Stimulated activated CD8-positive, alpha-beta memory T cell treated with anti-CD3 and anti-CD28 coated beads, Interleukin-7, amount 100 ng/mL, for 1 hour (primary cell): ENCODE measurements at regions not wholly inside any gene's neighbourhood (a gene's known extent, or its start where the extent isn't known, plus 50 kb on each side); places are given as distances from the start of the nearest gene placed in this dataset.

ENCODE experiments used
- DNase-seq, 2 donors: peaks; one replicate each; pipeline ENCODE4 v3.0.0-alpha.2; 2020; ENCODE audit warnings: low read depth in 2 of 2

DNA sequence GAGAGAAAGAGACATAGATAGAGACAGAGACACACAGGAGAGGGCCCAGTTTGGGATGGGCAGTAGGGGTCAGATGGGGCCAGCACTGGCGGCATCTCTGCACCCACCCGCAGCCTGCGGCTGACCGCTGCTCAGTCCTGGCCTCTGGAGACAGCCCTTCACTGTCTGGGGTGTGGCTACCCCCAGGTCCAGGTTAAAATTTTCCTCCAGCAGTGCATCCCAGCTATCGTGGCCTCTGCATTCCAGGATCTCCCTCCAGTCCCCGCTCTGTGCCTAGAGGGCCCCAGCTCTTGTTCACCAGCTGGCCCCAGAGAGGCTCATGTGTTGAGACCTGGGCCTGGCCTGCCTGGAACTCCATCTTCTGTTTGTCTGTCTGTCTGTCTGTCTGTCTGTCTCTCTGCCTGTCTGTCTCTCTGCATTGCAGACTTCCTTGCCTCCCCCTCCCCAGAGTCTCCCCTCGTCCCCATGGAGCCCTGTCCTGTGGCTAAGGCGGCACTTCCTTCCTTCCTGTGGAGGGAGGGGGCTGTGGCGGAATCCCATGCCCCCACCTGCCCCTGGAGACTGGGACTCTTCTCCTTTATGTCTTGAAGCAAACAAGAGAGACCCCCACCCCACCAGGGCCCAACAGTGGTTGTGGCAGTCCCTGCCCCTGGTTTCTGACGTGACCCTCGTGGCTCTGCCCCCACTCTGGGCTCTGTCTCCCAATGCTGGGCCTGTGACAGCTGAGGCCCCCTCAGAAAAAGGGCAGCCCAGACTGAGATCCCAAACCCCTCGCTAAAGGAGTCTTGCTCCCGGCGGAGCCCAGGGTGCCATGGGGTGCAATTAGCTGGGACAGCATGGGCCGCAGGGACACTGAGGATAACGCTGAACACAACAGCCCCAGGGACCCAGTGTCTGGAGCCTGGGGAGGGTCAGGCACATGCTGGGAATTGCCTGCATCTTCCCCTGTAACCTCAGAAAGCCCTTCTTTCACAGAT, 241.8 kb downstream of the NPHP4 start:
- DNase-seq = no peak

DNA sequence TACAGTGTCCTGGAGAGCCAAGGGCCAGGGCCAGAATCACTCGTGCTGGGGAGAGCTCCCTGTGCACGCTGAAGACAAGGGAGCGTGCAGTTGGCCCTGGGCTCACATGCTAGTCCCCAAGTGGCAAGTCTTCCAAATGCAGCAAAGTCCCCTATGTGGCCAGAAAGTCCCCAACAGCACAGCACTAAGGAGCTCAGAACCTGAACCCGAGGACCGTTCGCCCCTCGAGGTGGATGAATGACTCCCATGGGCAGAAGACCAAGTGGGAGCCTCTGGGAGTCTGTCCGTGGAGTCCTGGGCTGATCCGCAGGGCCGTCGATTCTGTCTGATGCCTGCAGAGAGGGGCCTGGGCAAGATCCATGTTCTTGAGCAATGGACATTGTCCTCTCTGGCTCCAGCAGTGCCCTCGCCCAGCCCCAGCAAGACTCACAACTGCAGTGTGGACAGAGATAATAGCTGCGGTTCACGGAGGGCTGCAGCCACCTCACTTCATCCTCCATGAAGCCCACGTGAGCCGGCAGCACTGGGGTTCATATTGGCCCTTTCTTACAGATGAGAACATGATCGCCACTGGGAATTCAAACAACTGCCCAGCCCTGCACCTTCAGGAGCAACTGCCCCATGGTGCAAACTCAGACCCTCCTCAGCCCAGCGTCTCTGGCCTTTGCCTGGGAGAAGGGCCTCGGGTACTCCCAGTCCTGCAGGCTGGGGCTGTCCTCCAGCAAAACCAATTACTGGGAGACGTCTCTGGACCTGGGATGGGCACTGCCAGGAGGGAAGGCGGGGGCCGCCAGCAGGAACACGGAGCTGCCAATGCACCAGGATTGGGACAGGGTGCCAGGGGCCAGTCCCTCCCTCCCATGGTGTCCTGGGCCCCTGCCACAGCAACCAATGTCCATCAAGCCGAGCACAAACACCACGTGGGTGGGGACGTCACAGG, 243.7 kb downstream of the NPHP4 start:
- DNase-seq = no peak

DNA sequence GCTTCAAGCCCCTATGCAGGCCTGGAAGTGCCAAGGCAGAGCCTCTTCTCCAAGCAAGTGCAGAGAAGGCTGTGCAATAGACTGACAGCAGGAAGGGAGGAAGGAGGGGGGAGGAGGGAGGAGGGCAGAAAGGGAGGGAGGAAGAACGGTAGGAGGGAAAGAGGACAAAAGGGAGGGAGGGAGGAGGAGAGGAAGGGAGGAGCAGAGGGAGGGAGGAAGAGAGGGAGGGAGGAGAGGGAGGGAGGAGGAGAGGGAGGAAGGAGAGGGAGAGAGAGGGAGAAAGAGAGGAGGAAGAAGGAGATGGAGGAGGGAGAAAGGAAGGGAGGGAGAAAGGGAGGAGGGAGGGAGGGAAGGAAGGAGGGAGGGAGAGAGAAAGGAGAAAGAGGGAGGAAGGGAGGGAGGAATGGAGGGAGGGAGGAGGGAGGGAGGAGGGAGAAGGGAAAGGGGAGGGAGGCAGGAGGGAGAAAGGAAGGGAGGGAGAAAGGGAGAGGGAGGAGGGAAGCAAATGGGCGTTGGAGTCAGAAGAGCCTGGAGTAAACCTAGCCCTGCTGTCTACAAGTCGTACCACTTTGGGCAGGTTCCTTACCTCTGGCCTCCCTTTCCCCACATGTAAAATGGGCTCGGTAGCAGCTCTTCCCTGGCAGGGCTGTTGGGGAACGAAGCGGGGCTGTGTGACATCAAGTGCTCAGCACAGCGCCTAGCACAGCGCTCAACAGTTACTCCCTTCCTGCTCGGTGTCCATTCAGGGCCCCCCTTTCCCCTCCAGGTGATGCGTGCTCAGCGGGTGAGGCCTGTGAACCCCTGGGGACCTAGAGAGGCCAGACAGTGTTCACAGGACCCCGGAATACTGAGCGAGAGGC, 244.6 kb downstream of the NPHP4 start:
- DNase-seq = no peak

DNA sequence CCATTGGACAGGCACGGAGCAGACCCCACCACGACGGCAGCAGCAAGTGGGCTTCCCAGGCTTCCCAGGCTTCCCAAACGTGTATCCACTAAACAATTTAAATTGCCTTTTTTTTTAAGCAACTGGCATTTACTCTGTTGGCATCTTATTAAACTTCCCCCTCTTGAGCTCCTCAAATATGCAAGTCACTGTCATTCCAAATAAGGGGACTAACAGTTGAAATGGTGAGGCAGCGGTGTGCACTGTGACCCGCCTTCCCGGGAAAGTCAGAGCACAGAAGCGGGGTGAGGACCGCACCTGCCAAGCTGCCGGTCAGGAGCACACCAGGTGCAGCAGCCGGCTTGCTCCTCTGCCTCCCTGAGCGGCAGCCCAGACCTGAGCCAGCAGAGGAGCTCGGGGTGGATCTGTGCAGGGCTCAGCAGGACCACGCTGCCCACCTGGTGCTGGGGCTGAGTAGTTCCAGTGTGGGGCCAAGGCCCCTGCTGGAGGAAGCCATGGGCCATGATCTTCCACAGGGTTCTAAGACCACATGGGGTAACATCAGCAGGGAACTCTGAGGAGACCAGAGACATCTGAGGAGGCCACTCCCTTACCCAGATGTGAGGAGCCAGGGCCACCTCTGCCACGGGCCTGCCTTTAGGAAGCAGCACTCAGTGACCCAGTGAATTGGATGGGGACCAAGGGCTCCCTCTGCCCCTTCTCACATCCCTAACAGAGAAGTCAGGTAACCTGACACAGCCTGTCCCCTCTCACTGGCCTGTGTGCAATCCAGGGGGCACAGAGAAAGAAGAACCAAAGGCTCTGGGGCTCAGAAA, 245.4 kb downstream of the NPHP4 start:
- no peak for DNase-seq

DNA sequence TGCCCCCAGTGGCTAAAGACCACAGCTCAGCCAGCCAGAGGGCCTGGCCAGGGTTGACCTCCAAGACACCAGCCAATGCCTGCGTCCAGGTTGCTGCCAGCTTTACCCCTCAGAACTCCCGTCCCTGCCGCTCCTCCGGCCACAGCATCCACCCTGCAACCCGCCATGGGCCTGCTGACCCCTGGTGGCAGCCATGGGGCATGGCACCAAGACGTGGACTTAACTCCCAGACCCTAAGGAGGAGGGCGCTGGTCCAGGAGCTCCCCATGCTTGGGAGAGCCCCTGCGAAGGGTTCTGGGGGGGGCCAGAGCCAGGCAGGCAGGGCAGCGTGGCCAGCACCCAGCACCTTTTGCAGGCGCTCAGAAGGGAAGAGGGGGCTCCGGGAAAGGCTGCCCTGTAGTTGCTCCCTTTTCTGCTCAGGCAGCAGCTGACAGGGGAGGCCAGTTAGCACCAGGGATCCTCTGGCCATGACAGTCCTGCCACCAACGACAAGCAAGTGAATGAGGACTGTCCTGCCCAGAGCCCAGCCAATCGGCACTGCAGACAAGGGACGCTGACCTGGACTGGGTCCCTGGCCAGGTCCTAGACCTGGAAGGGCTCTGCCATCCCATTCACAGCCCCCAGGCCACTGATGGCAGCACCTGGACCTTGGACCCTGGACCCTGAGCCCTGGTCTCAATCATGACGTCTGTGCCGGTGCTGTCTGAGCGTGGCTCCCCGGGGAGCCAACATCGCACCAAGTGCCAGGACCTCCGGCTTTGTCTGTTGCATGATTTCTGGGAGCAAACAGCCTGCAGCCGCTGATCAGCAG, 246.2 kb downstream of the NPHP4 start:
- peak in 1 of 2 donors; percentile 45 for DNase-seq

DNA sequence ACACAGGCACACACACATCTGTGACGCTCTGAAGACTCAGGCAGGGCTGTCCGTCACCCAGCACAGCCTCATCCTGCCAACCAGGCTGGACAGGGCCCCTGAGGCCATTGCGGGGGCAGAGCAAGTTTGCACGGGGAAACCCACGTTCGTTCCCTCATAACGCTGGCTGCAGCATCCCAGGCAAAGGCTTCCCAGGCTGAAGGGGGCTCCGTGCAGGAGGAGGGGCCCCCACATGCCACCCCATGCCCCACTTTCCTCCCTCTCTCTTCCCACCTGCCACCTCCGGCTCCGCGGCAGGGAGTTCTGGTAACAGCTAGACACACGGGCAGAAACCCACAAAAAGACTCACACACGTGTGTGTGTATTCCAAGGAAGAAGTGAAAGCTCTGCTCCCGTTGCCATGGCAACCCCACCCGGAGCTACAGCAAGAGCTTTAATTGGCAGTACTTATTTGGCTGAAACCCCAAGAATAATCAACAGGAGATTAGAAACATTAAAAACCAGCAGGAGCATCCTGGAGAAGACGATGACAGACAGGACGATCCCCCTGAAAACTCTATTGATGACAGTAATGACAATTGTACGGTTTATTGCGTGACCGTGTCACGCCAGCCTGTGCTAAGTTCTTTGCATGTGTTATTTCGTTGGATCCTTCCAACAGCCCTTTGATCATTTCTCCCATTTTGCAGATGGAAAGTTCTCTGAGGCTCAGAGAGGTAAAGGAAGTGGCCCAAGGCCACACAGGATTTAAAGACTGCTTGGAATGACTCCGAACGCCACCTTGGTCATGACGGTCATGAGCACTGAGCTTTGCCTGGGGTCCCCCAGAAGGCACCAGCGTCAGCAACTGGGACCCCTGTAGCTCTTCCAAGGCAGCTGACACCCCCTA, 247.1 kb downstream of the NPHP4 start:
- no peak for DNase-seq

DNA sequence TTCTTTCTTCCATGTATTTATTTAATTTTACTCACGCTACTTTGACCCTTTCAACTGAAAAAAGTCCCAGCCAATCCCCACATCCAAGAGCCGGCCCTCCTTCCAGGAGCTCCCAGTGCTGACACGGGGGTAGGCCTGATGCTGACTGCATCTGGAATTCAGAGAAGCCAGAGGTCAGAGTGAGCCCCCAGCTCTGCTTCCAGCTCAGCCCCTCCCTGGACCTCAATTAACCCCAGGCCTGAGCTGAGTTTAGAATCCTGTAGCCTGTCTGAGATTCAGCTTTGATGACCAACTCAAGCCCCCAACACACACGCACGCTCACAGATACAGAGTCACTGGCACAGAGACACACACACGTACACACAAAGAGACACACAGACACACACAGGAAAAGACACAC, 247.9 kb downstream of the NPHP4 start:
- no peak for DNase-seq

DNA sequence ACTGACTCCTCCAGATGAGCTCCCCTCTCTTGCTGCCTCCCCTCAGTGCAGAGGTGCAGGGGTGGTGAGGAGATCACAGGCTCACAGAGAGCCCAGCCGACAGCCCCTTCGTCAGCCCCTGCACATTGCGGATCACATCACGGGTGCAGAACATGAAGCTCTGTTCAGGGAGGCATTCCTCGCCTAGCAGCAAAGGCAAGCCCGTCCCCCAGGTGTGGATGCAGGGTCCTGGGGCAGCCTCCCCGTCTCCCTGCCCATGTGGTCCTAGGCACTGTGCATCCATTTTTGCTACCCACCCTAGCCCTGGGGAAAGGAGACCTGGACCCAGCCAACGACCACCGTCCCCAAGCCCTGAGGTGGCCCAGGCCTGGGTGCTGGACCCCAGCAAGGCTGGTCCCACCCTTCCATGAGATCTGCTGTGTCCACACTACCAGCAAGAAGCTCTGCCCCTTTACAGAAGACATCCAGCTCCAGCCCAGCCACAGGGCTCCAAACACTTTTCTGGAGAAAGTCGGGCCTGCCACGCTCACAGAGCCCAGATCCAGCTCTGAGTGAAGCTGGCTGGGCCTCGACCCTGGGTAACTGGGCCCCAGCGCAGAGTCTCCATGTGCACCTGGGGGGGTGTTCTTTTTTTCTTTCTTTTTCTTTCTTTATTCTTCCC, 248.7 kb downstream of the NPHP4 start:
- DNase-seq = no peak

DNA sequence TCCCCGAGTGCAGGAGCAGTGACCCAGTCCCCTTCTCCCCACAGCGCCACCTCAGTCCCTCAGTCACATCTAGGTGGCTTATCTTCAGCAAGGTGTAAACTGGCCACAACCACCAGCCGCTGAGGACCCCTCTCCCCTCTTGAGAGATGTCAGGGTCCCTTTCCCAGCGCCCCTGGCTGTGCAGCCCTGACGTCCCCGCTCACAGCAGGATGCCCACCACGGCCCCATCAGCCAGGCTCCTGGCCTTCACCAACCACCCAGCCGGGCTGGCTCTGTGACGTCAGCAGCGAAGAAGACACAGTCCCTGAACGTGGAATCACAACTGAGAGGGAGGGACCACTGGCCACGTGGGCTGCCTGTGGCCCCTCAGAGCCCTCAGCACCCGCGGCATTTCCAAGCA, 249.4 kb downstream of the NPHP4 start:
- DNase-seq = no peak

DNA sequence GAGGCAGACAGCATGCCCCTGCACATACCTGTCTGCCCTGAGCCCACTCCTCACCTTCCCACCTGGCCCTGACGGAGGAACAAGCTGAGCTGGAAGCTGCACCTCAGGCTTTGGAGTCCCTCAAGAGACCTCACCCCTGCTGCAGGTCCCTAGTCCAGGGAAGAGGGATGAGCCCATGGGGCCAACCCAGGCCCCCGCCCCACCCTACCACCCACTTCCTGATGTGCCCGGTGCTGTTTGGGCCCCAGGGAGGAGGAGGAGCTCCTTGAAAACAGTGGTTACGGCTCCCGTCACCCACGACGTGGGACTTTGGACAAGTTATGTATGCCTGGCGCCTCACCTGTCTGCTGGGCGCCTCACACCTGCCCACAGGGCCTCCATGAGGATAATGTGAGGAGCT, 250.2 kb downstream of the NPHP4 start:
- no peak for DNase-seq

DNA sequence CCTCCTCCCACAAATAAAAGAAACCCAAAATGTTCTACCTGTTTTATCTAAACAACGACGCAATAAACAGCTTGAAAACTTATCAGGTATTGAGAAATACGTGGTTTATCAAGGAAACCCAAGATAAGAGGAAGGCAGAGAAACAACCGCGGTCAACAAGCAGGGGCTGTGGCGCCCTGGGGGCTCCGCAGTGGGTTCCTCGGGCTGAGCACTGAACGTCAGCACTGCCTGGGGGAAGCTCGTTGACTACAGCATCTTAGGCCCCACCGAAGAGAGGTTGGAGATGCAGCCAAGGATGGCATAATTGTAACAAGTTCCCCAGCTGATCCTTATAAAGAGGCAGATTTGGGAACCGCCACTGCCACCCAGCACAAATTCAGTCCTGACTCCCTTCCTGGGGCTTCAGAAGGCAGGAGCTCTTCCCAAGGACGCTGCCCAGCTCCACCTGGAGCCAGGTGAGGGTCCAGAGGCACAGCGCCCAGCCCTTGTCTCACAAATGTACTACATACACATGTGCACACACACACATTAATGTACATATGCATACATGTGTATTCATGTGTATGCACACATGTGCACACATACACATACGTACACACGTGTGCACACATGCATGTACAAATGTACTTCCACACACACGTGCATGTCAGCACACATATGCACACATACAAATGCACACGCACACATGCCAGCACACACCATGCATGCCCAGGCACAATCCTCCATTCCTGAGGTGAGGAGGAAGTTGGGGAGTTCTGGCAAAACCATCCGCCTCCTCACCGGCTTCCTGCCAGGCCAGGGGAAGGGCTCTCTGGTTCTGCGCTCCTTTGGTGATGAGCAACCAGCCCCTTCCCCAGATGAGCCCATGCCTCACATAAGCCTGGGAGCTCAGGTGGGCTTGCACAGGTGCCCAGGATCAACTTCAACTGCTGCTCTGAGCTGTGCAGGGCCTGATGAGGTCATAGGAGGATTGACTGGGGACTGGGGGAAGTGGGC, 251.1 kb downstream of the NPHP4 start:
- no peak for DNase-seq

DNA sequence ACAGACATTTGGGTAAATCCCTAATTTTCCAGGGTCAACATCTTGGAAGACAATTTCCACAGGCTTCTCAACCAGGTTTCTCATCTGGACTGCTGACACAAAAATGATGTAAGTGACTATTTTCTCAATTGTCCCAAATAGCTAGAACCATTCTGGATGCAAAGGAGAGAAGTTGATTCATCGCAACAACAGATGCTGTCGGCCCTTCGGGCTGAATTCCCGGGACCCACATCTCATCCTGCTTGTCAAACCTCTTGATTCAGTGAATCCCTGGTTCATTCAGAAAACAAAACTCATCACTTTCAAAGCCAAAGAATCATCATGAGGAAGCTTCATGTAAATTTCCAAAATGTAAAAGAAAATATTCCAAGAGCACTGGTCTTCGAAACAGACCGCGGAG, 251.8 kb downstream of the NPHP4 start:
- no peak for DNase-seq

DNA sequence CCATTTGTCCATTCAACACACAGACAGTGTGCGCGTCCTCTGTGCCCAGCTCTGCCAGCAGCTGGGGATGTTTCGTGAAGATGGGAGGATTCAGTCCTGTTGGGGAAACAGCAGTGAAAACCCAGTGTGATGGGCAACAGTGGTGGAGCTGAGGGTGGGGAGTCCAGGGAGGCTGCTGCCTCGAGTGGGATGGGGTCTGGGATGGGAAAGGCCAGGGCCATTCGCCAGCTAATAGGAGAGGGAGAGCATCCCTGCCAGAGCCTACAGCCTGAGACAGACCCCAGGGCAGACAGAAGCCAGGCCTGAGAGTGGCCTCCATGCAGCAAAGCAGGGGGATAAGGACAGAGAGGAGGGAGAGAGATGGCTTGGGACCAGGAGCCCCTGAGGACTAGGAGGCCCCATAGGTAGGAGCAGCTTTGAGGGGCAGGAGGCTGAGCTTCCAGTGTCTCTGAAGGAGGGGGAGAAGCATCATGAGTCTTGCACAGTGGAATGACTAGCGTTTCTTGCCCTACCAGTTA, 252.6 kb downstream of the NPHP4 start:
- DNase-seq = no peak

DNA sequence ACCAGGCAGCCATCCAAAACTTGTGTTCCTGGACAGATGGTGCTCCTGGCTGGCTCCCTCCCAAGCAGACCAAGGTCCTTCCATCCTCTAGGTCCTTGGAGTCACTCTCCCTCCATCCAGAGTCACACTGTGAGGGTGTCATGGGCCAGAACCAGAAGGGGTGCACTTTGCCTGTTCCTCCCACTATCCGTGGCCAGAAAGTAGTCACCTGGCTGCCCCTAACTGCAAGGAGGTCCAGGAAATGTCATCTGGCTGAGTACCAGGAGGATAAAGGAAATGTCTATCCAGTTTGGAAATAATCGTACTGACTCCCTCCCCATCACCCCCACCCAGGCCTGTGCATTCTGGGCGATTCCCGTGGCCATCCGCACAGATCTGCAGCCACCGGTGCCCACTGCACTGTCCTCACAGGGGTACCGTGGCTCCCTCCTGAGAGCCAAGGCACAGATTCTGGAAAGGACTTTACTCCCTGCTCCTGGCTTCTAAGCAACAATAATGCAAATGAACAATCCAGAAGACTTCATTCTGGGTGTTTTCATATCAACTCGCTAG, 253.2 kb downstream of the NPHP4 start:
- no peak for DNase-seq

DNA sequence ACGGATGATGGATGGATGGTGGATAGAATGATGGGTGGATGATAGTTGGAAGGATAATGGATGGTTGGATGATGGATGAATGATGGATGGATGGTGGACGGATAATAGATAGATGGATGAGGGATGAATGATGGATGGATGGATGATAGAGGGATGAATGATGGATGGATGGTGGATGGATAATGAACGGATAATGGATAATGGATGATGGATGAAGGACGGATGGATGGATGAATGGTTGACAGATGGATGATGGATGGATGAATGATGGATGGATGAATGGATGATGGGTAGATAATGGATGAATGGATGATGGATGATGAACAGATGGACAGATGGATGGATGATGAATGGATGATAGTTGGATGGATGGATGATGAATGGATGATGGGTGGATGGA, 255.1 kb downstream of the NPHP4 start:
- DNase-seq = no peak

DNA sequence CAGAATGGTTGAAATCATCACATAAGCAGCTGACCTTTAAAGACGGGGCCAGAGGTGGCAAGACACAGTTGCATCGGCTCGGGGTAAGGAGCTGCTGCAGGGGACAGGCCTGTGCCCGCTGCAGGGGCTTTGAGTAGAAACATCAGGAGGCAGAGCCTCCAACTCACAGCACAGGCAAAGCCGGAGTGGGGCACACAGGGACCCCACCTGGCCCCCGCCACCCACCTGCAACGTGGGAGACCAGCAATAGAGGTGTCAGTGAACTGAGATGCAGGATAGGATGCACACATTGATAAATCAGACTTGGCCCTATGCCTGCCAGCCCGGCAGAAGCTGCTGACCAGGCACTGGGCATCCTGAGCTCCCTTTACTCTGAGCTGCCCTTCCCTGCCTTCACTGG, 257.2 kb downstream of the NPHP4 start:
- no peak for DNase-seq

DNA sequence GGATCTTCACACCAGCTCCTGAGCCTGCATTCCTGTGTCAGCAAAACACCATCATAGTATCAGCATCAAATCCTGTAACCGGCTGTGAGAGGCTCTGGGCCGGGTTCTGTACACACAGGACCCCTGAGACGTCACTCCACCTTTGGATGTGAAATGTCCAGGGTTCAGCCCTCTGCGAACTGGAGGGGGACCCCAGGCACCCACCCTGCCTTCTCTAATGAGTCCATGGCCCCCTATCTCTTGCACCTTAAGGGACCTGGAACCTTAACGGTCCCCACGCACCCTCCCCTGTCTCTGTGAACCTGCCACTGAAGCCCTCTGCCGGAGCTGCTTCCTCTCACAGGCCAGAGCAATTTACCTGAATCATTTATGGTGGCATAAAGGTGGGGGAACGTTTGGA, 257.8 kb downstream of the NPHP4 start:
- no peak for DNase-seq
